ENCODE measurements at regions not wholly inside any gene's neighbourhood (a gene's known extent, or its start where the extent isn't known, plus 50 kb on each side); places are given as distances from the start of the nearest gene placed in this dataset.

DNA sequence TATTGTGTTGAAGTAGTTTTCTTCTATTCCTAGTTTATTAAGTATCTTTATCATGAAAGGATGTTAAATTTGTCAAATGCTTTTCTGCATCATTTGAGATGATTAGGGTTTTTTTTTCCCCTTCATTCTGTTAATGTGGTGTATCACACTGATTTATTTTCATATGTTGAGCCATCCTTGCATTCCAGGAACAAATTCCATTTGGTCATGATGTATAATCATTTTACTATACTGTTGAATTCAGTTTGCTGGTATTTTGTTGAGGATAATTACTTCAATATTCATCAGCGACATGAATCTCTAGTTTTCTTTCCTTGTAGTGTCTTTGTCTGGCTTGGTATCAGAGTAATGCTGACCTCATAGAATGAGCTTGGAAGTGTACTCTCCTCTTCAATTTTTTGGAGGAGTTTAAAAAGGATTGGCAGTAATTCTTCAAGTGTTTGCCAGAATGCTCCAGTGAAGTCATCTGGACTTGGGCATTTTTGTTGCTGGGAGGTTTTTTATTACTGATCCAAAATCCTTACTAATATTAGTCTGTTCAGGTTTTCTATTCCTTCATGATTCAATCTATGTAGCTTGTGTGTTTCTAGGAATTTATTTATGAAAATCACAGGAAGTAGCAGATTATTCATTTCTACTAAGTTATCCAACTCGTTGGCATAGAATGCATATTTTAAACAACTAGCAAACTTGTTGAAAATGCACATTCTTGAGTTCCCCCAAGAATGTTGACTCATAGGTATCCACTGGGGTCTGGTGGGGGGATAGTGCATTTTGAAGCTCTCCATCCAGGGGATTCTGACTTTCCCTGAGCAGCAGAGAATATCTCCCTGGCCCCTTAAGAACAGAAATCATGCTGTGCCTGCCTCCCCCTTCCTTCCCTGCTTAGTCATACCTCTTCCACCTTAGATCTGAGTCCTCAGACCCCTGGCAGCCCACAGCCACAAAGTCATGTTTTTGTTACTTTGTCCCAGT is 187.1 kb downstream of the BMP7 start:
- H3K4me3 ChIP-seq (ENCODE audit: low read depth in 1 of 2, low read length in 1 of 2) = no peak overlapping the region
- H3K36me3 ChIP-seq = no peaks in the 10 kb centered on the region
- no peaks in the 10 kb centered on the region for H3K9me3 ChIP-seq
- TF ChIP-seq, protein P1, sequence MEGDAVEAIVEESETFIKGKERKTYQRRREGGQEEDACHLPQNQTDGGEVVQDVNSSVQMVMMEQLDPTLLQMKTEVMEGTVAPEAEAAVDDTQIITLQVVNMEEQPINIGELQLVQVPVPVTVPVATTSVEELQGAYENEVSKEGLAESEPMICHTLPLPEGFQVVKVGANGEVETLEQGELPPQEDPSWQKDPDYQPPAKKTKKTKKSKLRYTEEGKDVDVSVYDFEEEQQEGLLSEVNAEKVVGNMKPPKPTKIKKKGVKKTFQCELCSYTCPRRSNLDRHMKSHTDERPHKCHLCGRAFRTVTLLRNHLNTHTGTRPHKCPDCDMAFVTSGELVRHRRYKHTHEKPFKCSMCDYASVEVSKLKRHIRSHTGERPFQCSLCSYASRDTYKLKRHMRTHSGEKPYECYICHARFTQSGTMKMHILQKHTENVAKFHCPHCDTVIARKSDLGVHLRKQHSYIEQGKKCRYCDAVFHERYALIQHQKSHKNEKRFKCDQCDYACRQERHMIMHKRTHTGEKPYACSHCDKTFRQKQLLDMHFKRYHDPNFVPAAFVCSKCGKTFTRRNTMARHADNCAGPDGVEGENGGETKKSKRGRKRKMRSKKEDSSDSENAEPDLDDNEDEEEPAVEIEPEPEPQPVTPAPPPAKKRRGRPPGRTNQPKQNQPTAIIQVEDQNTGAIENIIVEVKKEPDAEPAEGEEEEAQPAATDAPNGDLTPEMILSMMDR (IDR thresholded peaks at IDR 0.05) = no peak
- H3K27me3 ChIP-seq = no peaks in the 10 kb centered on the region
- no peaks in the 10 kb centered on the region for H3K4me1 ChIP-seq (ENCODE audit: control insufficient read depth in 1 of 2, insufficient read depth in 1 of 2, low read depth in 1 of 2, low read length in 1 of 2)
- H3K27ac ChIP-seq = no peak overlapping the region

DNA sequence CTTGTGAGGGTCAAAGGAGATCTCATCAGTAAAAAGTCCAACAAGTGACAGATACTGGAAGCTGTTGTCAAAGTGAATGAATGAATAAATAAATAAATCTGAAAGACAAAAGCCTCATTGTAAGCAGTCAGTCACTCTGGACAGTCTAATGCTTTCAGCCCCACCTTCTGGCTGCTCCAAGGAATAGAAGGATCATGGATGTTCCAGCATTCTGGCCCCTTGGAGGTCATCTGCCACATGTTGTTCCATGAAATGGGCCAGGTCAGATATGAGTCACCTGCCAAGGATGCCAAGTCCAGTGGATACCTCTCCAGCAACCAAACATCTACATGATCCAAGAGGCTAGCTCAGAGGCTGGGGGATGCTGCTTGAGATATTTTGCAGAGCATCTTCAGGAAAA is 185.6 kb downstream of the BMP7 start:
- H3K27ac ChIP-seq = no peak overlapping the region
- H3K9me3 ChIP-seq = no peaks in the 10 kb centered on the region
- no peaks in the 10 kb centered on the region for H3K4me1 ChIP-seq (ENCODE audit: control insufficient read depth in 1 of 2, insufficient read depth in 1 of 2, low read depth in 1 of 2, low read length in 1 of 2)
- no peaks in the 10 kb centered on the region for H3K27me3 ChIP-seq
- TF ChIP-seq, protein P1 (IDR thresholded peaks at IDR 0.05) = no peak
- no peaks in the 10 kb centered on the region for H3K36me3 ChIP-seq
- H3K4me3 ChIP-seq (ENCODE audit: low read depth in 1 of 2, low read length in 1 of 2) = no peak overlapping the region

DNA sequence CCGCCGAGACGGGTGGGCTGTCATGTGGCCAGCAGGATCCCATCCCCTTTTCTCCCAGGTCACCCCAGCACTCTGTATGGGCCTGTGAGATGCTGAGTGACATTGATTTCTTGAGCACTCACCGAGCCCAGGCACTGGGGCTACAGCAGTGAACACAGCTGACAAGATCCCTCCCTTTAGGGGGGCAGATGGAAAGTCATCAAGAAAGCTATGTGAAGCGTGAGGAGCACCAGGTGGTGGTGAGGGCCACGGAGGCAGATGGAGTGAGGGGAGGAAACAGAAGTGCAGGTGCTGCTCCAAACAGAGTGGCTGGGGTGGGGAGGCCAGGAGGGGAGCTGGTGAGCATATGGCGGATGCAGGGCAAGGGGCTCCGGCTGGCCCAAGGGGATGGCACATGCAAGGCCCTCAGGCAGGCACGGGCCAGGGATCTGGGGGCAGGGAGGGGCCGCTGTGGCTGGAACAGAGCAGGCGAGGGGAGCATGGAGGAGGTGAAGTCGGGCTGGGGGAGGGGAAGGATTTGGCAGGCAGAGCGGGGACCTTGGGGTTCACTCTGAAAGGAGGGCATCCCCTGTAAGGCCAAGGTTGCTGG is 184.0 kb downstream of the BMP7 start:
- TF ChIP-seq, protein P1 (IDR thresholded peaks at IDR 0.05) = no peak
- no peaks in the 10 kb centered on the region for H3K4me1 ChIP-seq (ENCODE audit: control insufficient read depth in 1 of 2, insufficient read depth in 1 of 2, low read depth in 1 of 2, low read length in 1 of 2)
- H3K27ac ChIP-seq = no peak overlapping the region
- H3K27me3 ChIP-seq = no peaks in the 10 kb centered on the region
- no peak overlapping the region for H3K4me3 ChIP-seq (ENCODE audit: low read depth in 1 of 2, low read length in 1 of 2)
- no peaks in the 10 kb centered on the region for H3K9me3 ChIP-seq
- H3K36me3 ChIP-seq = no peaks in the 10 kb centered on the region

DNA sequence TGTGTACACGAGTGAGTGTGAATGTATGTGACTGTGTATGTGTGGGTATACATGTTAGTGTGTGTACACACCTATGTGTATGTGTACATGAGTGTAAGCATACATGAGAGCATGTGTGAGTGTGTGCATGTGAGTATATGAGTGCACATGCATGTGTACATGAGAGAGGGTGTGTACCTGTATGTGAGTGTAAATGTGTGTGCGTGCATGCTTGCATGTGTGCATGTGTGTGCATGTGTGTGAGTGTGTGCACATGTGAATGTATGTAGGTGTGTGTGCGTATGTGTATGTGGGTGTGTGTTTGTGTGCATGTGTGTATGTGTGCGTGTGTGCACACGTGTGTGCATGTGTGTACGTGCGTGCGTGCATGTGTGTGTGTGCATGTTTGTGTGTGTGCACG is 183.4 kb downstream of the BMP7 start:
- TF ChIP-seq, protein P1 (IDR thresholded peaks at IDR 0.05) = no peak
- H3K27ac ChIP-seq = no peak overlapping the region
- H3K9me3 ChIP-seq = no peaks in the 10 kb centered on the region
- H3K4me3 ChIP-seq (ENCODE audit: low read depth in 1 of 2, low read length in 1 of 2) = no peak overlapping the region
- no peaks in the 10 kb centered on the region for H3K27me3 ChIP-seq
- H3K36me3 ChIP-seq = no peaks in the 10 kb centered on the region
- H3K4me1 ChIP-seq (ENCODE audit: control insufficient read depth in 1 of 2, insufficient read depth in 1 of 2, low read depth in 1 of 2, low read length in 1 of 2) = no peaks in the 10 kb centered on the region

DNA sequence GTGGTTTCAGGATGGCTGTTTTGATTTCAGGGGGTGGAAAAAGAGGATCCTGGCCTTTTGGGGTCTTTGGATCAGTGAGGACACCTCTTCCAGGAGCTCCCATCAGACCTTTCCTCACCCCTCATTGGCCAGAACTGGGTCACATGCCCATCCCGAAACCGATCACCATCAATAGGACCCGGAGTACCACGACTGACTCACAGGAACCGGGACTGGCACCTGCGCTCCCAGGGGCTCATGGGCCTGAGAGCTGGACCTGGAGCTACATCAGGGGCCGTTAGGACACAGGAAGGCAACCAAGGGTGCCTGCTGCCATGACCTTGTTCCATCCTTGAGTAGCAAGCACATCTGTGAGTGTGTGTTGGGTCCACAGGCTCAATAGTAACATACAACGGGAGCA is 180.4 kb downstream of the BMP7 start:
- Histone ChIP-seq H3K27ac (no peak overlapping the region), H3K4me3 (ENCODE audit: low read depth in 1 of 2, low read length in 1 of 2) (no peak overlapping the region), H3K4me1 (ENCODE audit: control insufficient read depth in 1 of 2, insufficient read depth in 1 of 2, low read depth in 1 of 2, low read length in 1 of 2) (no peaks in the 10 kb centered on the region), H3K36me3 (no peaks in the 10 kb centered on the region), H3K9me3 (no peaks in the 10 kb centered on the region), H3K27me3 (peaks cover 7% of the 10 kb centered on the region)
- TF ChIP-seq, protein P1 (IDR thresholded peaks at IDR 0.05) = no peak
